AG09309 (cell line): ENCODE measurements at regions not wholly inside any gene's neighbourhood (a gene's known extent, or its start where the extent isn't known, plus 50 kb on each side); places are given as distances from the start of the nearest gene placed in this dataset.
"Not testable (repeated sequence)": the region's sequence is repeated elsewhere in the genome, so short reads cannot be mapped to it uniquely, and the experiment has no call there.

Source experiments
- DNase-seq: peaks from one replicate; pipeline ENCODE4 v3.0.0-alpha.2; 2010; ENCODE audit warnings: low read depth
- H3K4me3 ChIP-seq: 2 replicates; pipeline ENCODE4 v1.5.1; 2011; ENCODE audit warnings: mild to moderate bottlenecking, low read depth, low read length, moderate library complexity; ENCODE audit not compliant: control insufficient read depth
- CTCF ChIP-seq: IDR thresholded peaks from 2 replicates; pipeline ENCODE4 v1.5.1; 2011; ENCODE audit warnings: mild to moderate bottlenecking, low read depth, low read length, inconsistent platforms; ENCODE audit not compliant: insufficient read depth, control insufficient read depth; ENCODE audit errors: missing control alignments

GRCh38 chr16:59973966-59974365, 1239.8 kb upstream of the GOT2 start:
- H3K4me3 ChIP-seq, result no peak overlapping the region
- no peak for TF ChIP-seq CTCF
- no peak for DNase-seq

- no peak for TF ChIP-seq CTCF
- H3K4me3 ChIP-seq, result no peak overlapping the region
- no peak for DNase-seq
Measured at GRCh38 chr16:59971264-59971663, 1237.1 kb upstream of the GOT2 start.

GRCh38 chr16:59964232-59964924, 1230.3 kb upstream of the GOT2 start:
- no peak overlapping the region for H3K4me3 ChIP-seq
- no peak for TF ChIP-seq CTCF
- DNase-seq, result no peak

- DNase-seq, result no peak
- TF ChIP-seq CTCF, result no peak
- H3K4me3 ChIP-seq, result no peak overlapping the region
Measured at GRCh38 chr16:59959311-59959710, 1225.2 kb upstream of the GOT2 start.

- no peak for TF ChIP-seq CTCF
- DNase-seq, result no peak
Measured at GRCh38 chr16:59950431-59950830, 1216.3 kb upstream of the GOT2 start.

GRCh38 chr16:59944041-59944440, 1209.9 kb upstream of the GOT2 start:
- H3K4me3 ChIP-seq, DNase-seq: not testable (repeated sequence)

More at GRCh38 chr16:59950431-59950830, 1216.3 kb upstream of the GOT2 start:
- H3K4me3 ChIP-seq, result no peak overlapping the region

GRCh38 chr16:59941594-59941993, 1207.5 kb upstream of the GOT2 start:
- DNase-seq, result no peak
- TF ChIP-seq CTCF, result no peak
- no peak overlapping the region for H3K4me3 ChIP-seq
